Kidney epithelial cell (primary cell): ENCODE measurements at regions not wholly inside any gene's neighbourhood (a gene's known extent, or its start where the extent isn't known, plus 50 kb on each side); places are given as distances from the start of the nearest gene placed in this dataset.
"Not testable (repeated sequence)": the region's sequence is repeated elsewhere in the genome, so short reads cannot be mapped to it uniquely, and the experiment has no call there.

Experiments
- DNase-seq: peaks from one replicate; pipeline ENCODE4 v3.0.0-alpha.2; 2010; ENCODE audit warnings: low read depth
- H3K27me3 ChIP-seq: 2 replicates; pipeline ENCODE4 v1.6.0; 2011; ENCODE audit warnings: low read length; ENCODE audit not compliant: control insufficient read depth, insufficient read depth
- H3K36me3 ChIP-seq: 2 replicates; pipeline ENCODE4 v1.5.1; 2011; ENCODE audit warnings: low read length; ENCODE audit not compliant: control insufficient read depth, insufficient read depth
- H3K4me3 ChIP-seq: 2 replicates; pipeline ENCODE4 v1.5.1; 2011; ENCODE audit warnings: low read depth, mild to moderate bottlenecking, control low read depth, low read length

- H3K36me3 ChIP-seq, H3K4me3 ChIP-seq, H3K27me3 ChIP-seq, DNase-seq: not testable (repeated sequence)
Measured at GRCh38 chr9:94387338-94388010, 59.0 kb upstream of the NUTM2F start.

- H3K4me3 ChIP-seq, DNase-seq, H3K36me3 ChIP-seq, H3K27me3 ChIP-seq: not testable (repeated sequence)
Measured at GRCh38 chr9:94388011-94388406, 59.6 kb upstream of the NUTM2F start.

DNA sequence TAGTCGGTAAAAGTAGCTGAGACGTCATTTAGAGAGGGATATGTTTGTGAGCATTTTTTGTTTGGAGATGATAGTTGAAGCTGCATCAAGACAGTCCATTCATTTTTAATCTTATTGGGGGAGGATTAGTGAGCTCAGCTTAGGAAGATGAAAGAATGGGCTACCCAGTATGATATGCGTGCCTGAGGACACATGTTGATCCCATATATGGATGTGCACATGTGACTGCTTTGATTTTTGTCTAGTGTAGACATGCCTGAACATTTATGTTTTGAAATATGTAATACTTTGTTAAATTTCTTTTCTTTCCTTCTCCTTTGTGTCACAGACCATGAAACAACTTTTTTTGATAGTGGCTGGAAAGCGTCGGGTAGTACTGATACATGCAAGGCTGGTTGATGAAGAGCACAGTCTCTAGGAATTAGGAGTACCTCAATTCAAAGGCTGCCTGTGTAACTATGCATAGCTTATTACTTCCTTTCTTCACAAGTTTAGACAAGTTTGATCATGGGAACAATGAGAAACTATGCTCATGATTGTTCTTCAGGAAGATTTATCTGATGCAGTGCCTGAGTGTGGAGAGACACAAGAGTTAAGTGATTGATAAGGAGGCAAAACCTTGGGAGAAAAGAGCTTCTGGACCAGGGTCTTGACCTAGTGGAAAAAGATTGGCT lies 62.1 kb upstream of the NUTM2F start:
- H3K4me3 ChIP-seq, DNase-seq, H3K27me3 ChIP-seq, H3K36me3 ChIP-seq: not testable (repeated sequence)

GRCh38 chr9:94392971-94393624 lies 64.7 kb upstream of the NUTM2F start:
- not testable (repeated sequence) for DNase-seq, H3K27me3 ChIP-seq, H3K36me3 ChIP-seq, H3K4me3 ChIP-seq

- H3K27me3 ChIP-seq, DNase-seq, H3K36me3 ChIP-seq, H3K4me3 ChIP-seq: not testable (repeated sequence)
Measured at GRCh38 chr9:94397766-94398379, 69.4 kb upstream of the NUTM2F start.

DNA sequence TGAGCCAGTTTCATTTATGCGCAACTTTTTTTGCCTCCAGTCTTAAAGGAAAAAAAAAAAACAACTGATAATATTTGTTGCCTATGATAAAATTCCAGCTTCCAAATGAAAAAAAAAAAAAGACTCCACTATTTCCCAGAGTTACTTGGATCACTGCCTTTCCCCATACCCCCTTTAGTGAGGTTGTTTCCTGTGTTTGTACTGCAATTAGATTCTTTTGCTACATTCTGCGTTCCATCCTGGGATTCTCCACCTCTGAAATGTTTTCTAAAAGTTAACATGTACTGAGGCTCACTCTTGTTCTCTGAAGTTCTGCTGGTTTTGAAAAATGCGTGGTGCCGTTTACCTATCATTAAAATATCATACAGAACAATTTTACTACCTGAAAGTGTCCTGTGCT lies 72.0 kb upstream of the NUTM2F start:
- H3K36me3 ChIP-seq, H3K27me3 ChIP-seq, DNase-seq, H3K4me3 ChIP-seq: not testable (repeated sequence)

DNA sequence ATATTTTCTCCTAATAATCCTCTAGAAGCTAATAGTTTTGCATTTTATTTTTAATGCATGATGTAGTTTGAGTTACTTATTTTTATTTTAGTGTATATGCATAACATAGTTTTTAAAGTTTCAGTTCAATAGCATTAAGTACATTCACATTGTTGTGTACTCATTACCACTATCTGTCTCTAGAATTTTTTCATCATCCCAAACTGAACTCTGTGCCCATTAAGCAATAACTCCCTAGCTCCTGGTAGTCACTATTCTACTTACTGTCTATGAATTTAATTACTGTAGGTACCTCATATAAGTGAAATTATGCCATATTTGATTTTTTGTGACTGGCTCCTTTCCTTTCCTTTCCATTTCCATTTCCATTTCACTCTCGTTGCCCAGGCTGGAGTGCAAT lies 74.4 kb upstream of the NUTM2F start:
- H3K4me3 ChIP-seq, DNase-seq, H3K27me3 ChIP-seq, H3K36me3 ChIP-seq: not testable (repeated sequence)

DNA sequence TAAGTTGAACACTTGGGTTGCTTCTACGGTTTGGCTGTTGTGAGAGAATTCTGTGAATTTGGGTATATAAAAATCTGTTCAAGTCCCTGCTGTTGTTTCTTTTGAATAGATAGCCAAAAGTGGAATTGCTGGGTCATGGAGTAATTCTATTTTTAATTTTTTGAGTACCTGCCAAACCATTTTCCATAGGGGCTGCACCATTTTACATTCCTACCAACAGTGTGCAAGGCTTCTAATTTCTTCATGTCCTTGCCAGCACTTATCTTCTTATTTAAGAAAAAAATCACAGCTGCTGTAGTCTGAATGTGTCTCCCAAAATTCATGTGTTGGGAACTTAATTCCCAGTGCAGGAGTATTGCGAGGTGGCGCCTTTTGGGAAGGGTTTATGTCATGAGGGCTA lies 75.1 kb upstream of the NUTM2F start:
- not testable (repeated sequence) for H3K27me3 ChIP-seq, H3K4me3 ChIP-seq, DNase-seq, H3K36me3 ChIP-seq

- H3K4me3 ChIP-seq, DNase-seq, H3K36me3 ChIP-seq, H3K27me3 ChIP-seq: not testable (repeated sequence)
Measured at GRCh38 chr9:94413665-94414064, 85.2 kb upstream of the NUTM2F start.

DNA sequence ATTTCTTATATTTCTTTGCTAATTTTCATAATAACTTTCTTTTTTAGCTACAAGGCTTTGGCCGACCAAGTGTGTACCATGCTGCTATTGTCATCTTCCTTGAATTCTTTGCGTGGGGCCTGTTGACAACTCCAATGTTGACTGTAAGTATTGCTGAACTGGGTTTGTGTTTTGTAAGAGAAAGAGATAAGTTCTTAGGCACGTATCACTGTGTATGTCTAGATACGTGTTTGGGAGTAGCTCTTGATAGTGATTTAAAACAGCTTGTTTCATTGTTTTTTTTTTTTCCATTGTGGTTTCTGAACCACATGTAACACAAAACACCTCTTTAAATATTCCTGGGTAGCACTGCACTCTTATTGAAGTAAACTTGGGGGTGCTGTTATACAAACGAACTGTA lies 86.7 kb upstream of the NUTM2F start:
- not testable (repeated sequence) for DNase-seq, H3K27me3 ChIP-seq, H3K4me3 ChIP-seq, H3K36me3 ChIP-seq

GRCh38 chr9:94420098-94420497 lies 91.7 kb upstream of the NUTM2F start:
- H3K36me3 ChIP-seq, H3K27me3 ChIP-seq, H3K4me3 ChIP-seq, DNase-seq: not testable (repeated sequence)

DNA sequence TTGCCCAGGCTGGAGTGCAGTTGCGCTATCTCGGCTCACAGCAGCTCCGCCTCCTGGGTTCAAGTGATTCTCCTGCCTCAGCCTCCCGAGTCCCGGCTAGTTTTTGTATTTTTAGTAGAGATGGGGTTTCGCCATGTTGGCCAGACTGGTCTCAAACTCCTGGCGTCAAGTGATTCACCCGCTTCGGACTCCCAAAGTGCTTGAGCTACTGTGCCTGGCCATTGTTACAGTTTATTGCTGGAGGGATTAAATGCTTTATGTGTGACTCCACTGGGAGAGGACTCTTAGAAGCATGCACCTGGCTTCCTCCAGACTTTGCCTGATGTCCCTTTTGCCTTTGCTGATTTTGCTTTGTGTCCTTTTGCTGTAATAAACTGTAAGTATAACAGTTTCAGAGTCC lies 93.5 kb upstream of the NUTM2F start:
- DNase-seq, H3K27me3 ChIP-seq, H3K36me3 ChIP-seq, H3K4me3 ChIP-seq: not testable (repeated sequence)

DNA sequence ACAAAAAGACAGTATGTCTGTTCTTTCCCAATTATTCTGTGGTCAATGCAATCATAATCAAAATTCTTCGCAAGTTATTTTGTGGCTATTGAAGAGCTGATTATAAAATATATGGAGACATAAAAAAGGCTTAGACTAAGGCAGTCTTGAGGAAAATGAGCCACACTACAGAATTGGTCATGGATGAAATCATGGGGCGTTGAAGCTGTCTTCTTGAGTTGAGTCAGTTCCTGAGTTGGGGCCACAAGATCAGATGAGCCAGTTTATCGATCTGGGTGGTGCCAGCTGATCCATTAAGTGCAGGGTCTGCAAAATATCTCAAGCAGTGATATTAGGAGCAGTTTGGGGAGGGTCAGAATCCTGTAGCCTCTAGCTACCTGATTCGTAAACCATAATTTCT lies 96.9 kb upstream of the NUTM2F start:
- not testable (repeated sequence) for H3K4me3 ChIP-seq, H3K36me3 ChIP-seq, H3K27me3 ChIP-seq, DNase-seq

DNA sequence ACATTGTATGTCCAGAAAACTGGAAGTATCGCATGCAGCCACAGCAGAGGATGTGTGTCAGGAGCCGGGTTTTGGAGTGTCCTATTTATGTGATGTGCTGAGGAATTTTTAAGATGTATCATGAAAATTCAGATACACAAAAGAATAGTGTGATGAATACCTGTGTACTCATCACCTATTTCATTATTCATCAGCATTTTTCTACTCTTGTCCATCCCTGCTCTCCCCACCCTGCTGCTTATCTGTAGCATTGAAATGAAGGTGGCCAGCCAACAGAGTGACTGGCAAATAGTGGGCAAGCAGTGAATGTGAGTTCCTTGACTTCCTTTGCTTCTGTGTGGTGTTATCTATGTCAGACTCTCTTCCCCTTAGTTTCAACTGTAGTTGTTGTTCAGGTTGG lies 108.7 kb upstream of the NUTM2F start:
- not testable (repeated sequence) for H3K36me3 ChIP-seq, H3K4me3 ChIP-seq, DNase-seq, H3K27me3 ChIP-seq

GRCh38 chr9:94438336-94438735 lies 109.9 kb upstream of the NUTM2F start:
- not testable (repeated sequence) for H3K4me3 ChIP-seq, H3K36me3 ChIP-seq, H3K27me3 ChIP-seq, DNase-seq
